ENCODE measurements at regions not wholly inside any gene's neighbourhood (a gene's known extent, or its start where the extent isn't known, plus 50 kb on each side); places are given as distances from the start of the nearest gene placed in this dataset.
"Not testable (repeated sequence)": the region's sequence is repeated elsewhere in the genome, so short reads cannot be mapped to it uniquely, and the experiment has no call there.

DNA sequence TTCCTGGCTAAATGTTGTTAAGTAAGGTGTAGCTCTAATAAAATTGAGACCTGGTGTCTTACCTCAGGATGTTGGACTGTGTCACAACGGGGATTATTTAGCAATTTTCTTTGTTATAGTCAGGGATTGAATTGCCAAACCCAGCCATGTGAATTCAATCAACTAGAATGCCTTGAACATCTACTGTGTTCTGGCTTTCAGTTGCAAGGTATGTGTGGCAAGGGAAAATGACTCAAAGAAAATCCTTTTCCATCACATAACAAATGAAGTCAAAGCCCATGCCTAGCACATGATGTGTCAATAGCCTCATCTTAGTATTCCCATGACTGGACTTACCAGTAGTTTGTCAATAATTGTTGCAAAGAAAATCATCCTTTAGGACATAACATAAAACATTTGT is 519.8 kb upstream of the FLRT2 start:
- DNase-seq (ENCODE audit: low spot score) = no peak

DNA sequence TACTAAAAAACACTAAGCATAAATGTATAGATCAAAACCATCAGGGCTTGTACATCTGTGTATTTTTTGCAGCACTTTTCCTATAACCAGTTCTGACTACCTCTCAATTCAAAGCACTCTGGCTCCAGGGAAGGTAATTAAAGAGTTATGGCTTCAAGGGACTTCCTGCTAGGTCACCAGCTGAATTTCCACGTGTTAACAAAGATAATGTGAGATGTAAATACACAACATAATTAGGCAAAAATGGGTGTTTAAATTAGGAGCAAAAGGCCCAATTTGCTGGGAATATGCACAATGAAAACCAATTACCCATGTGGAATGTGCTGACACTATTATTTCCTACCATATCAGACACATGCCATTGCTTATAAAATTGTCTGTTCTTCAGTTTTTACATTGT is 513.4 kb upstream of the FLRT2 start:
- DNase-seq (ENCODE audit: low spot score) = no peak

DNA sequence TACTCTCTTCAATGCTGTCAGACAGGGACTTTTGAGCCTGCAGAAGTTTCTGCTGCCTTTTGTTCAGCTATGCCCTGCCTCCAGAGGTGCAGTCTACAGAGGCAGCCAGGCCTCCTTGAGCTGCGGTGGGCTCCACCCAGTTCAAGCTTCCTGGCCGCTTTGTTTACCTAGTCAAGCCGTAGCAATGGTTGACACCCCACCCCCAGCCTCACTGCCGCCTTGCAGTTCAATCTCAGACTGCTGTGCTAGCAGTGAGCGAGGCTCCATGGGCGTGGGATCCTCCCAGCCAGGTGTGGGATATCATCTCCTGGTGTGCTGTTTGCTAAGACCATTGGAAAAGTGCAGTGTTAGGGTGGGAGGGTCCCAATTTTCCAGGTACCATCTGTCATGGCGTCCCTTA is 506.1 kb upstream of the FLRT2 start:
- not testable (repeated sequence) for DNase-seq (ENCODE audit: low spot score)

DNA sequence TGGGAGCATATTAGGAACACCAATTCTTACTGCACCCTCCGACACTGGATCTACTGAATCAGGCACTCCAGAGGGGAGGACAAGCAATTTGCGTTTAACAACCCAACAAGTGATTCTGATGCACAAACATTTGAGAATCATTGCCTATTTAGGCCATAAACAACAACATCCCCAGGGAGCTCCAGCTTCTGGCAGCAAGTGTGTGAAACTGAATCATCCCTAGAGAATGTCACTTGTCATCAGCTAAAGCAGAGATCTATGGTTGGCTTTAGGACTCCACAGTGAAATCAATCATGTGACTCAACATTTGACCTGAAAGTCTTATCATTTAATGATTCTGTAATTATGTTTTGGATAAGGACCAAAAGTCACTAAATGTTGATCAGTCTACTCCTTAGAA is 505.0 kb upstream of the FLRT2 start:
- no peak for DNase-seq (ENCODE audit: low spot score)

DNA sequence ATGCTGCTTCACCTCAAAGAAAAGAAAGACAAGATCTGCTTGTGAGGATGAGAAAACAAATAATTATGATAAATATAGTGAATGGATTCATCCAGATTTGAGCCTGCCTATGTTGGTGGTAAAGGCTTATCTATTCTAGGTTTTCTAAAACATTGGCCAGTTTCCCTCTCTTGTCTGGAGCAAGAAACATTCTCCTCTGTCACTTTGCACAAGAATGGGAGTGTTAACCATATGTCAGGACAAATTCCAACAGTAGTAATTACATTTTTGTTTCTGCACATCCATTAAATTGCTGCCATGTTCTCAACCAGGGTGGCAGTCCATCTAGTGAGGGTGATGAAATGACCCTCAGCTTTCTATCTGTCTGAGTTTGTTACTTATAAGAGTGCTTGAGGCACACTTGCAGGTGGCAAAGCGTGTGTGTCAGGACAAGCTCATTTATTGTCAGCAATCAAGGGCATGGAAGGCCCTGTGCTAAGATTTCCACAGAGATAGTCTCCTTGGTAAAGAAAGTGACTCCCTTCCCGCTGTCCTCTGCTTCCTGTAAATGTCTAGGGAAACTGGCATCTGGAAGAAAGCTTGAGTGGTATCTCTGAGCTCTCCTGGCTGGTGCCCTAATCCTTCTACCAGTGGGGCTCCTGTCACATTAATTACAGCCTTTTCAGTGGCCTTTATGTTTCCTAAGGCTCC is 502.1 kb upstream of the FLRT2 start:
- no peak for DNase-seq (ENCODE audit: low spot score)

DNA sequence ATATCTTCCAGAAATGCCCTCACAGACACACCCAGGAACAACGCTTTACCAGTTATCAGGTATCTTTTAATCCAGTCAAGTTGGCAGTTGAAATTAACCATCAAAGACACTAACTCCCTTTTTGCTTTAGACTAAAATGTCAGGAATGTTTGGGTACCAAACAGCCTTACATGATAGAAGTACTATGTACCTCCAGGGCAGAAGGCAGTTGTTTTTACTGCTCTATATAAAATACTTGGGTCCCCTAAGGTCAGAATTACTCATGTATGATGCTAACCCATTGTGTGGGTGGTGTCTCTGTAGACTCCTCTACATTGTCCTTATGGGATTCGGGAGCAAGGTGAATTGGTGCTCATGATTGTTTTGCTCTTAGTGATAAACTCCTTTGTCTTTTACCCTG is 492.5 kb upstream of the FLRT2 start:
- no peak for DNase-seq (ENCODE audit: low spot score)

DNA sequence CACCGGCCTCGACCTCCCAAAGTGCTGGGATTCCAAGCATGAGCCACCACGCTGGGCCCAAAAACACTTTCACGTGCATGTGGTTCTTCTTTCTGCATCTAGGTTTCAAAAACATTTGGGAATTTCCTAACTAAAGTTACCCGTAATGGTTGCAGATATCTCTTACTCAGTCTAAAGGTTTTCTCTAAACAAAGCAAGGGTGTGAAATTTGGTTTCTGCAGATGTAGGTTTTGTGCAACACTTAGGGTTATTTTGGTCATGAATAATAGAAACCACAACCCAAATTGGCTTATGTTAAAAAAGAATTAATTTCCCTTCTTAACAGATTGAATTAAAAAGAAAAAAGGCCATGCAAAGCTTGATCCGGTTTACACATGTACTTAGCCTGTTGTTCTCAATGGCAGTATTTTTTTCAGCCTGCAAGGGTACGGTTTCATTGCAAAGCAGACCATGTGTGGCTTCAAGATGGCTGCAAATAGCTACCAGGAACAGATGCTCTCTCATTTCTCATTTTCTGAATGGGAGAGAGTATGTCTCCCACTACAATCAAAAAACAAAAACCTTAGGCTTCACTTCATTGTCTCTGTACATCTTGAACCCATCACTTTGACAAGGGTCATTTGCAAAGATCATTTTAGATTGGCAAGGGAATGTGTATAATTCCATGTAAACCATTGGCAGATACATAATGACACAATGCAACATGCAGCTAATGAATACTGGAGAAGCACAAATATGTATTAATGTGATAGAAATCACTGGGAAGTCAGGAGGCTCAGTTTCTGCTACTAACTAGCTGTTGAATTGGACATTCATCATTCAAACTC is 491.2 kb upstream of the FLRT2 start:
- no peak for DNase-seq (ENCODE audit: low spot score)

DNA sequence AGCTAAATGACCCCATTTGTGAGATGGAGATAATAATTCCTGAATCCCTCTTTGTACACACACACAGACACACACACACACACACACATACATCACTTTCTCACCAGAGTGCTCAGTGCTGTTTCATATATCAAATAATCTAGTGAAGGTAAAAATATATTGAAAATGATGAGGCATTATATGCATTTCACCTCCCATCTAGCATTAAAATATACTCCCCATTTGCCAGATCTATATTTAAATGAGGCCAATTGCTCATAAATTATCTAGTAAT is 490.7 kb upstream of the FLRT2 start:
- DNase-seq (ENCODE audit: low spot score) = no peak

DNA sequence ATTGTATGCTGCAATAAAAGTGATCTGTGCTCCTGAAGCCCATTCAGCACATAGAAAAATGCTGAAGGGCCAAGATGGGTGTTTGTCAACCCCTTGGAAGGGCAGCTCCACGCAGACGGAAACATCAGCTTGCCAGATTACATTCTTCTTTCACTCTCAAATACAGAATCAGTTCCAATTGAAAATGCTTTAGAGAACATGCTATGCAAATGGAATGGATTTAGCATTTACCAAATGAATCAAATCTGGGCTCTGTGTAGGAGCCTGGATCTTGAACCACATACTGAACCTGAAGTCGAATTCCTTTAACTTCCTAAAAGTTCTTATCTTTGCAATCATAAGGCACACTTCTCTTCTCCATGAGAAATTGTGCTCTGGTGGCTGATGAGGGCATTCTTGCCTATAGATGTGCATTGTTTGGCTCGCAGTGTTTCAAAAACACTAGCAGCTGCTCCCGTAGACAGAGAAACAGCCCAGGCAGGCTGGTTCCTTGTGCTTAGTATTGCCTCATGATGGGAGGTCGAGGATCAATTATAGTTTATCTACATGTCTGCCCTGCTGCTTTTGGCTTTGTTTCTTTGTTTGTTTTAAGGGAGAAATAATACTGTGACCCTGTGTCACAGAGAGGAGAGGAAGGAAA is 489.8 kb upstream of the FLRT2 start:
- DNase-seq (ENCODE audit: low spot score) = no peak

DNA sequence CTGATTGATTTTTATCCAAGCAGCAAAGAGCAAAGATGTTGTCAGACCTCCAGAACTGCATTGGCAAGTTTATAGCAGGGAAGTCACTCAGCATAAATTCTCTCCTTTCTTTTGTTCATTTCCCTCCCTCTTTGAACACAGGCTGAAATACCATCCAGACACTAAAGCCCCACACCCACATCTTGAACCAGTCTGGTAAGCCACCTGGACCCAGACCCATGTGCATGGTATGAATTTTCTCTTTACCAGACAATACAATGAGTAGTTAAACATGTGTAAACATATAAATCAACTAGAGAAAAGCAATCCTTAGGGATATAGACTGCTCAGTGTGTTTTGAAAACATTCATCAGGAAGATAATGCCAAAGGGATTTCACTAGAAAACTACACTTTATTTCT is 488.3 kb upstream of the FLRT2 start:
- no peak for DNase-seq (ENCODE audit: low spot score)

DNA sequence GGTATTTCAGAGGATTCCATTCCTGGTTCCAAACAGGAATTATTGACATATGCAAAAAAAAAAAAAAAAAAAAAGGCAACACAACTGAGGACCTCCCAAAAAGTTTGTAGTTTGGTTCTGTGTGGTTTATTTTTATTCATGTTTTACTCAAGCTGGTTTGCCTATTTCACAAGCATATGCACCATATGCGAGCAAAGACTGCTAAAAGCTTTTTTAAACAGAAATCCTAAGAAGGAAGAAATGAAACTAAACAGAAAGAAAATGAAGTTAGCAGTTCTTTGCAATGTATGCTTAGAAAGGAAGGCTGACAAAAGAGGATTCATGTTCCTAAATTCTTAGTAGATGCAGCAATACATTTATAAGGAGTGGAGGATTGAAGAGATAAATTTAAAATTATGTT is 487.6 kb upstream of the FLRT2 start:
- no peak for DNase-seq (ENCODE audit: low spot score)

DNA sequence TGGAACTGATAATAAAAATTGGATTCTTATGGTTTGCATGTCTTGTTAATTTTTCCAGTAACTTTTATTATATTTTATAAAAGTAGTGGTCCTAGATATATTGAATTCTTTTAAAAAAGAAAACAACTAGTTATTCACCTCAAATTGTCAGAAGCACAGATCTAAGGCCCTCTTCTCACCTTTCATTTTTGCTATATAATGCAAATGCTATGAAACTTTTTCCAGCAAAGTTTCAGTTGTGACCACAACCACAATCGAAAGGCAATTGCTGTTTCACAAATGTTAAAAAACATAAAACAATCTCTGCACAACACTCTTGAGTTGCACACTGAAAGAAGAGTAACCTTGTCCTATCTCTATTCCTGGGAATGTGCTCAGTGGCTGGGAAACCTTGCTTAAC is 479.8 kb upstream of the FLRT2 start:
- DNase-seq (ENCODE audit: low spot score) = no peak

DNA sequence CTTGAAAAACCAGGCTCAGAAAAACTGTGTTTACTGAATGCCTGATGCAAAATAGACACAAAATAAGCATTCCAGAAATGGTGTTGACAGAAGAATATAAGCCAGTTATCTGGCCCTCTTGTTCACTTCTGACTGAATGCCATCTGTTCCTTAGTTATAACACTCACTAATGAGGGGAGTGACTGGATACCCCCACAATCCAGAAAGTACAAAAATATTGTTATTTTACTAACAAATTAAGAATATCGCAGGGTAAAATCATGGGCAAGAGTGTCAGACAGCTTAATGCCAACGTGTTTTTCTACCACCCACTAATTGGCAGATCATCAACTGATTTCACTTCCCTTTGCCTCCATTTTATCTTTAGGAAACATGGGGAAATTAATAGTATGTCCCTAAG is 477.3 kb upstream of the FLRT2 start:
- DNase-seq (ENCODE audit: low spot score) = no peak

DNA sequence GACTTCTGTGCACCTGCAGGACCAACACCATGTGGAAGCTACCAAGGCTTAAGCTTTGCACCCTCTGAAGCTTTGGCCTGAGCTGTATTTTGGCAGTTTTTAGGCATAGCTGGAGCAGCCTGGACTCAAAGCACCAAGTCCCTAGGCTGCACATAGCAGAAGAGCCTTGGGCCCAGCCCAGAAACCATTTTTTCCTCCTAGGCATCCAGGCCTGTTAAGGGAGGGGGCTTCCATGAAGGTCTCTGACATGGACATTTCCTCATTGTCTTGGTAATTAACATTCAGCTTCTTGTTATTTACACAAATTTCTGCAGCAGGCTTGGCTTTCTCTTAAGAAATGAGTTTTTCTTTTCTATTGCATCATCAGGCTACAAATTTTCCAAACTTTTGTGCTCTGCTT is 475.8 kb upstream of the FLRT2 start:
- no peak for DNase-seq (ENCODE audit: low spot score)

DNA sequence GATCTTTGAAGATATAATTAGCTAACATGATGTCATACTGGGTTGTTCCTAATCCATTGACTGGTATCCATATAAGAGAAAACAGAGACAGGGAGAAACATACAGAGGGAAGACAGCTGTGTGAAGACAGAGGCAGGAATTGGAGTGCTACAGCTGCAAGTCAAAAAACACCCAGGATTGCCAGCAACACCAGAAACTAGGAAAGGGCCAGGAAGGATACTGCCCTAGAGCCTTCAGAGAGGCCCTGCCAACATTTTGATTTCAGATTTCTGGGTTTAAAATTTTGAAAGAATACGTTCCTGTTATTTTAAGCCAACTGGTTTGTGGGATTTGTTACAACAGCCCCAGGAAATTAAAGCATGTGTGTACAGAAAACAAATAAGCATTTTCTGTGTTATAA is 473.7 kb upstream of the FLRT2 start:
- DNase-seq (ENCODE audit: low spot score) = no peak

DNA sequence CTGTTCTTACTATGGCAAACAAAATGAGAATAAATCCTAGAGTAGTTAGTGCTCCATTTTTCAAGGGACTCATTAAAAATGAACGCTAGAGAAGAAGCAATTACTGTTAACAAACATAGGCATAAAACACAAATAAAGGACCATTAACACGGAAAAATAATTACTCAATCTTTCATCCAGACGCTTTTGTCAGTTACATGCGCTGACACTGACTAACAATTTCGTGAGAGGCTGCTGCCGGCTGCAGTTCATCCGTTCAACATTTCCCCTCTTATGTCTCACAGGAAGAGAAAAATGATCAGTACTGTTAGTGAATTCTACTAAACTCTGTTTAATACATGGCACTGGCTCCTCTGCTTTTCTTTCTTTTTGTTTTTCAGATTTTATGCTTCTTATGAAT is 472.7 kb upstream of the FLRT2 start:
- no peak for DNase-seq (ENCODE audit: low spot score)

DNA sequence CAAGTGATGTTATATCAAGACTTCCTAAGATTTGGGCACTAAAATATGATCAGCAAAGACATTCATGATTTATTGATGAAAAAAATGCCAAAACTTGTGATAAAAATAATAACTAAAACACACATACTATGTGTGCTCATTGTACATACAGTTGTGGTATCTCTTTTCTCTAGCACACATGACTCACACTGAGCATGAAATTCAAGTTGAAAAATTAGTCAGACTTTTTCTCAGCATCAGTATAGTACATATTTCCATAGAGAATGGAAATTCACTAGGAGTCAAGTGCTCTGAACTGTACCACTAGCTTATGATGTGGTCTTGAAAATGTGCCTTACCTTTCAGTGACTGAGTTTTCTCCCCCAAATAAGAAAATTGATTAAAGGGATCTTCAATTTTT is 471.8 kb upstream of the FLRT2 start:
- no peak for DNase-seq (ENCODE audit: low spot score)

DNA sequence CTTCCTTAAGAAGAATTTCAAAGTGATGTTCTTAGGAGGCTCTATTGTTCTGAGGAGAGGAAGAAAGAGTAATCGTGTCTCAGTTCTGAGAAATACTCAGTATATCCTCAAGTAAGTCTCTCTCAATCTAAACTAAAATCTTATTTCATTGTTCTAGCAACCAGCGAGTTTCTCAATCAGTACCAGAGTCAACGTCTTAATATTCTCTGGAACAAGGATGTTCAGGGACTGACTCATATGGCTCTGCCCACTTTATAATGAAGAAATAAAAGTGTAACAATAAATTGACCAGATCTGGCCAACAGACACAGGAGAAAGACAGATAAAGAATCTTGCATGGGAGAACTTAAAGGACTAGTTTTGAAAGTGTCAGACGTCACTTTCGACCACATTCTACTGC is 469.8 kb upstream of the FLRT2 start:
- DNase-seq (ENCODE audit: low spot score) = no peak

DNA sequence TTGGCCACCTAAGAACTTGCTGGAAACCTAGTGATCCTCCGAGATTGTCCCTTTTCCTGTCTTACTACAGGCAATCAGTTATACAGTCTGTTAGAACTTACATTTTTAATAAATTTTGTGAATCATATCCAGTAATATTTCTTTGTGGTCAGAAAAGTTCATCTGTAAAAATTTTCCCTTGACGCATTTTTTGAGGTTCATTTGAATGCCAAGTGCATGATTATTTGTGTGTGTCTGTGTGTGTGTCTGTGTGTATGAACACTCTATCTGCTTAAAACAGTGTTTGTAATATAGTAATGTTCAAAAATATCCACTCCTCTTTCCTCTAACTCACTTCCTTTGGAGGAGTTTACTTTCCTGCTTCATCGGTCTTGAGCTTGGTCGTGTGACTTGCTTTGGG is 468.7 kb upstream of the FLRT2 start:
- DNase-seq (ENCODE audit: low spot score) = no peak

DNA sequence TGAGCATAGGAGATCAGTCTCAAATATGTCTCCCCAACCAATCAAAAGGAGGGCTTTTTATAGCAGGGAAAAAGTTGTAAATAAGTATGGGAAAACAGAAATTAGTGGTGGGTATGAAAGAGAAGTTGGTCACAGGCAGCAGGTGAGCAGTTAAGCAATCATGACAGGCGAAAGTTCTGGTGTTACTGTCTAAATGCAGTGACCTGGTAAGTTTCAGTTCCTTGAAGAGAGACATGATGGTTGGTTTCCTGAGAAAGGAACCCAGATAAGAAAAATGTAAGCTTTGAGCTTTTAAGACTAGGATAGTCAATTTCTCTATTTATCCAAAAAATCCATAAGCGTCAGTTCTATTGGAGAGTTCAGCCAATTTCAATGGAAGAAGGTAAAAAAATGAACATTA is 466.2 kb upstream of the FLRT2 start:
- DNase-seq (ENCODE audit: low spot score) = no peak

DNA sequence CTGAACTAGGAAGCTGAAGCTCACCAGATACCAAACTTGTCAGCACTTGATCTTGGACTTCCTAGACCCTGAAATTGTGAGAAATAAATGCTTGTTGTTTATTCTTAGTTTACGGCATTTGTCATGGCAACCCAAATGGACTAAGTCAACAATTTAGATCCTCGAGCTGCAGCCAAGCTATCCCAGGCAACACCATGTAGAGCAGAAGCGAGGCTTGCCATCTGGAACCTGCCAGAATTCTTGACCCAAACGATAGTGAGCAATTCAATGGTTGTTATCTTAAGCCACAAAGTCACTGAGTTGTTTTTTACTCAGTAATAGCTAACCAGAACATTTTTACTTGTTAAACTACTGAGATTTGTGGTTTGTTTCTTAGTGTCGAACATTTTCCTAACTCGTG is 458.5 kb upstream of the FLRT2 start:
- DNase-seq (ENCODE audit: low spot score) = no peak

DNA sequence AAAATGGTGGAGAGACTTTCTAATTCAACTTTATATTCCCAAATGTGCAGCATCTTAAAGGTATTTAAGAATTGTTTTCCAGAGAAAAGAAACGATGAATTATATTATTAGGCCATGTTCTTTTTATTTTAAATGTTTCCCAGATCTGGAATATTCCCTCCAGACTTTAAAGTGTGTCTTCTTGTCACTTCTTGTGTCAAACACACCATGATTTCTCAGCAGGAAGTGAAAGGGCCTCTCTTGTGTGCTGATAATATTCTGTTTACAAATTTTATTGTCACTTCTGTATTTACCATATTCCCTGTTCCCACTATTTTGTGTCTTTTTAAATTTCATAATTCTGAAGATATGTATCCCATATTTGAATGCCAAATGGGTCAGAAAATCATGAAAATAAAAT is 455.0 kb upstream of the FLRT2 start:
- no peak for DNase-seq (ENCODE audit: low spot score)

DNA sequence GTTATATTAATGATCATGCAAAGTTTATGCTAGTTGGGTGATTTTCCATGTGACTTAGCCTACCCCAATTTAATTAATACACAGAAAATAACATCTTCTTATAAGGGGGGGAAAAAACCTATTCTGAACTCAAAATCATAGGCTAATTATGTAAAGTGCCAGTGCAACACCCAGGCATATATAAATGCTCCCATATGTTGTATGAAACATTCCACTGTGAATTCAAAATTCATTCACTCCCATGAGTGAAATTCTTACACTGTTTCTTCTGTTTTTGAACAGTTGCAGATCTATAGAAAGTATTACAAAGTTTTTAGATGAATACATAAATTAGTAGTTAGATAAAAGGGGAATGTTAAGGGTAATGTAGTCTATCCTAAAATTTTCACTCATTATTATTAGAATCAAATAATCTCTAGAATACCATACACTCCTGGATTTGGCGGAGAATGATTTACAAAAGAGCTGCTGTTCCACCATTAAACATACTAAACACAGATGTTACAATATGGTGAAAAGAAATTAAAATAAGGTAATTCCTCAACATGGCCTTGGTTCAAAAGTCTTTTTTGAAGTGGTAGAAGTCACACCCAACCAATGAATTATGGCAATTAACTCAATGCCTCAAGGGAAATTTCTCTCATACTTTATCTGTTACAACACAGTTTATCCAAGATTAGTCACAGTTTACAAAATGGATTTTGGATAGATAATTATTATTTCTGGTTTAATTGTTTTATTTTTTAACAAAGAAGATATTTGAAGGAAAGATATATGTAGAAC is 454.1 kb upstream of the FLRT2 start:
- no peak for DNase-seq (ENCODE audit: low spot score)

All from CD4-positive, alpha-beta T cell treated with Interleukin-6 at 100 ng/mL for 8 hours (primary cell).